ENCODE measurements at regions not wholly inside any gene's neighbourhood (a gene's known extent, or its start where the extent isn't known, plus 50 kb on each side); places are given as distances from the start of the nearest gene placed in this dataset.
"Not testable (repeated sequence)": the region's sequence is repeated elsewhere in the genome, so short reads cannot be mapped to it uniquely, and the experiment has no call there.

- H3K9ac ChIP-seq (ENCODE audit: low read length in 2 of 2), result no peak overlapping the region
- no peaks in the 10 kb centered on the region for H3K9me3 ChIP-seq (ENCODE audit: control insufficient read depth in 2 of 2, low read length in 2 of 2)
- H3K4me3 ChIP-seq (ENCODE audit: low read length in 2 of 2), result no peak overlapping the region
Observed at GRCh38 chr4:118557298-118557851, 127.8 kb upstream of the METTL14 start.

GRCh38 chr4:118558188-118558587 lies 127.0 kb upstream of the METTL14 start:
- not testable (repeated sequence) for H3K27me3 ChIP-seq (ENCODE audit: control insufficient read depth in 1 of 2, insufficient read depth in 2 of 2, low read length in 2 of 2); H3K4me3 ChIP-seq (ENCODE audit: low read length in 2 of 2); H3K27ac ChIP-seq (ENCODE audit: low read length); H3K4me1 ChIP-seq (ENCODE audit: control insufficient read depth, insufficient read depth, low read length); H3K36me3 ChIP-seq (ENCODE audit: control insufficient read depth in 2 of 2, insufficient read depth in 2 of 2, low read length in 2 of 2); H3K9ac ChIP-seq (ENCODE audit: low read length in 2 of 2); H3K9me3 ChIP-seq (ENCODE audit: control insufficient read depth in 2 of 2, low read length in 2 of 2)

More at GRCh38 chr4:118557298-118557851, 127.8 kb upstream of the METTL14 start:
- Histone ChIP-seq H3K27me3 (ENCODE audit: control insufficient read depth in 1 of 2, insufficient read depth in 2 of 2, low read length in 2 of 2) (no peaks in the 10 kb centered on the region), H3K27ac (ENCODE audit: low read length) (no peak overlapping the region), H3K4me1 (ENCODE audit: control insufficient read depth, insufficient read depth, low read length) (no peaks in the 10 kb centered on the region), H3K36me3 (ENCODE audit: control insufficient read depth in 2 of 2, insufficient read depth in 2 of 2, low read length in 2 of 2) (no peaks in the 10 kb centered on the region)

GRCh38 chr4:118561559-118561958 lies 123.6 kb upstream of the METTL14 start:
- not testable (repeated sequence) for H3K27me3 ChIP-seq (ENCODE audit: control insufficient read depth in 1 of 2, insufficient read depth in 2 of 2, low read length in 2 of 2); H3K27ac ChIP-seq (ENCODE audit: low read length); H3K4me1 ChIP-seq (ENCODE audit: control insufficient read depth, insufficient read depth, low read length); H3K36me3 ChIP-seq (ENCODE audit: control insufficient read depth in 2 of 2, insufficient read depth in 2 of 2, low read length in 2 of 2); H3K9ac ChIP-seq (ENCODE audit: low read length in 2 of 2); H3K4me3 ChIP-seq (ENCODE audit: low read length in 2 of 2); H3K9me3 ChIP-seq (ENCODE audit: control insufficient read depth in 2 of 2, low read length in 2 of 2)

- H3K27ac ChIP-seq (ENCODE audit: low read length); H3K9me3 ChIP-seq (ENCODE audit: control insufficient read depth in 2 of 2, low read length in 2 of 2); H3K36me3 ChIP-seq (ENCODE audit: control insufficient read depth in 2 of 2, insufficient read depth in 2 of 2, low read length in 2 of 2); H3K9ac ChIP-seq (ENCODE audit: low read length in 2 of 2); H3K4me1 ChIP-seq (ENCODE audit: control insufficient read depth, insufficient read depth, low read length); H3K27me3 ChIP-seq (ENCODE audit: control insufficient read depth in 1 of 2, insufficient read depth in 2 of 2, low read length in 2 of 2); H3K4me3 ChIP-seq (ENCODE audit: low read length in 2 of 2): not testable (repeated sequence)
Observed at GRCh38 chr4:118566003-118566513, 119.1 kb upstream of the METTL14 start.

- H3K4me3 ChIP-seq (ENCODE audit: low read length in 2 of 2); H3K36me3 ChIP-seq (ENCODE audit: control insufficient read depth in 2 of 2, insufficient read depth in 2 of 2, low read length in 2 of 2); H3K9me3 ChIP-seq (ENCODE audit: control insufficient read depth in 2 of 2, low read length in 2 of 2); H3K27ac ChIP-seq (ENCODE audit: low read length); H3K9ac ChIP-seq (ENCODE audit: low read length in 2 of 2); H3K27me3 ChIP-seq (ENCODE audit: control insufficient read depth in 1 of 2, insufficient read depth in 2 of 2, low read length in 2 of 2); H3K4me1 ChIP-seq (ENCODE audit: control insufficient read depth, insufficient read depth, low read length): not testable (repeated sequence)
Observed at GRCh38 chr4:118572991-118573390, 112.2 kb upstream of the METTL14 start.

- not testable (repeated sequence) for H3K36me3 ChIP-seq (ENCODE audit: control insufficient read depth in 2 of 2, insufficient read depth in 2 of 2, low read length in 2 of 2); H3K9me3 ChIP-seq (ENCODE audit: control insufficient read depth in 2 of 2, low read length in 2 of 2); H3K4me1 ChIP-seq (ENCODE audit: control insufficient read depth, insufficient read depth, low read length); H3K27me3 ChIP-seq (ENCODE audit: control insufficient read depth in 1 of 2, insufficient read depth in 2 of 2, low read length in 2 of 2); H3K9ac ChIP-seq (ENCODE audit: low read length in 2 of 2); H3K4me3 ChIP-seq (ENCODE audit: low read length in 2 of 2); H3K27ac ChIP-seq (ENCODE audit: low read length)
Observed at GRCh38 chr4:118574251-118574913, 110.8 kb upstream of the METTL14 start.

GRCh38 chr4:118575057-118575456 lies 110.1 kb upstream of the METTL14 start:
- not testable (repeated sequence) for H3K36me3 ChIP-seq (ENCODE audit: control insufficient read depth in 2 of 2, insufficient read depth in 2 of 2, low read length in 2 of 2); H3K4me3 ChIP-seq (ENCODE audit: low read length in 2 of 2); H3K27me3 ChIP-seq (ENCODE audit: control insufficient read depth in 1 of 2, insufficient read depth in 2 of 2, low read length in 2 of 2); H3K9me3 ChIP-seq (ENCODE audit: control insufficient read depth in 2 of 2, low read length in 2 of 2); H3K9ac ChIP-seq (ENCODE audit: low read length in 2 of 2); H3K4me1 ChIP-seq (ENCODE audit: control insufficient read depth, insufficient read depth, low read length); H3K27ac ChIP-seq (ENCODE audit: low read length)

GRCh38 chr4:118575726-118576125 lies 109.5 kb upstream of the METTL14 start:
- H3K9me3 ChIP-seq (ENCODE audit: control insufficient read depth in 2 of 2, low read length in 2 of 2); H3K27me3 ChIP-seq (ENCODE audit: control insufficient read depth in 1 of 2, insufficient read depth in 2 of 2, low read length in 2 of 2); H3K36me3 ChIP-seq (ENCODE audit: control insufficient read depth in 2 of 2, insufficient read depth in 2 of 2, low read length in 2 of 2); H3K9ac ChIP-seq (ENCODE audit: low read length in 2 of 2); H3K27ac ChIP-seq (ENCODE audit: low read length); H3K4me1 ChIP-seq (ENCODE audit: control insufficient read depth, insufficient read depth, low read length); H3K4me3 ChIP-seq (ENCODE audit: low read length in 2 of 2): not testable (repeated sequence)

- H3K4me1 ChIP-seq (ENCODE audit: control insufficient read depth, insufficient read depth, low read length); H3K27ac ChIP-seq (ENCODE audit: low read length); H3K27me3 ChIP-seq (ENCODE audit: control insufficient read depth in 1 of 2, insufficient read depth in 2 of 2, low read length in 2 of 2); H3K4me3 ChIP-seq (ENCODE audit: low read length in 2 of 2); H3K9me3 ChIP-seq (ENCODE audit: control insufficient read depth in 2 of 2, low read length in 2 of 2); H3K36me3 ChIP-seq (ENCODE audit: control insufficient read depth in 2 of 2, insufficient read depth in 2 of 2, low read length in 2 of 2); H3K9ac ChIP-seq (ENCODE audit: low read length in 2 of 2): not testable (repeated sequence)
Observed at GRCh38 chr4:118576709-118577219, 108.4 kb upstream of the METTL14 start.

- Histone ChIP-seq H3K9me3 (ENCODE audit: control insufficient read depth in 2 of 2, low read length in 2 of 2) (no peaks in the 10 kb centered on the region), H3K9ac (ENCODE audit: low read length in 2 of 2) (no peak overlapping the region), H3K27ac (ENCODE audit: low read length) (no peak overlapping the region), H3K4me1 (ENCODE audit: control insufficient read depth, insufficient read depth, low read length) (no peaks in the 10 kb centered on the region), H3K27me3 (ENCODE audit: control insufficient read depth in 1 of 2, insufficient read depth in 2 of 2, low read length in 2 of 2) (peaks cover 0 to 9% of the 10 kb centered on the region in 2 donors), H3K4me3 (ENCODE audit: low read length in 2 of 2) (no peak overlapping the region), H3K36me3 (ENCODE audit: control insufficient read depth in 2 of 2, insufficient read depth in 2 of 2, low read length in 2 of 2) (no peaks in the 10 kb centered on the region)
Observed at GRCh38 chr4:118585015-118585414, 100.2 kb upstream of the METTL14 start.

GRCh38 chr4:118586357-118586790 lies 98.8 kb upstream of the METTL14 start:
- peaks cover 0 to 9% of the 10 kb centered on the region in 2 donors for H3K27me3 ChIP-seq (ENCODE audit: control insufficient read depth in 1 of 2, insufficient read depth in 2 of 2, low read length in 2 of 2)
- H3K9me3 ChIP-seq (ENCODE audit: control insufficient read depth in 2 of 2, low read length in 2 of 2), result no peaks in the 10 kb centered on the region
- no peak overlapping the region for H3K4me3 ChIP-seq (ENCODE audit: low read length in 2 of 2)
- H3K36me3 ChIP-seq (ENCODE audit: control insufficient read depth in 2 of 2, insufficient read depth in 2 of 2, low read length in 2 of 2), result no peaks in the 10 kb centered on the region
- H3K9ac ChIP-seq (ENCODE audit: low read length in 2 of 2), result no peak overlapping the region
- no peaks in the 10 kb centered on the region for H3K4me1 ChIP-seq (ENCODE audit: control insufficient read depth, insufficient read depth, low read length)
- H3K27ac ChIP-seq (ENCODE audit: low read length), result peak overlapping the region; percentile 18
